K562 (cell line): ENCODE measurements at regions not wholly inside any gene's neighbourhood (a gene's known extent, or its start where the extent isn't known, plus 50 kb on each side); places are given as distances from the start of the nearest gene placed in this dataset.

Experiments
- BCOR ChIP-seq: fragments of 450-650 bp; IDR thresholded peaks from 2 replicates; pipeline ENCODE4 v1.6.1; 2016
- CEBPB ChIP-seq: fragments of 450-650 bp; IDR thresholded peaks from 2 replicates; pipeline ENCODE4 v1.6.1; 2016; ENCODE audit warnings: missing genetic modification characterization, missing compliant biosample characterization
- CREB3 ChIP-seq: fragments of 450-650 bp; conservative IDR thresholded peaks from 2 replicates; pipeline ENCODE4 v1.6.1; 2016; ENCODE audit warnings: missing genetic modification characterization, low read depth, mild to moderate bottlenecking, missing compliant biosample characterization, moderate library complexity
- DACH1 ChIP-seq: fragments of 450-650 bp; IDR thresholded peaks from 2 replicates; pipeline ENCODE4 v1.6.1; 2018; ENCODE audit not compliant: partially characterized antibody
- JUNB ChIP-seq: fragments of 450-650 bp; formaldehyde crosslinking; conservative IDR thresholded peaks from 2 replicates; pipeline ENCODE4 v1.4.0; 2020; ENCODE audit warnings: mild to moderate bottlenecking
- PATZ1 ChIP-seq: fragments of 250-450 bp; sonication (Bioruptor Pico); IDR thresholded peaks from 2 replicates; pipeline ENCODE4 v1.5.0; 2020; ENCODE audit warnings: mild to moderate bottlenecking, borderline replicate concordance
- PYGO2 ChIP-seq: fragments of 450-650 bp; IDR thresholded peaks from 2 replicates; pipeline ENCODE4 v1.6.1; 2016; ENCODE audit warnings: mild to moderate bottlenecking, missing genetic modification characterization, moderate library complexity, missing compliant biosample characterization
- RAD21 ChIP-seq, 2 experiments: fragments of 250-450 bp in 1 of 2; fragments of 450-650 bp in 1 of 2; sonication (Bioruptor Pico) in 1 of 2; formaldehyde crosslinking in 1 of 2; IDR thresholded peaks in 1 of 2; conservative IDR thresholded peaks in 1 of 2; 2 replicates each; pipeline versions ENCODE4 v1.4.0 to v1.8.0; 2020 to 2022; ENCODE audit warnings: mild to moderate bottlenecking in 2 of 2, moderate library complexity in 1 of 2
- RBM34 ChIP-seq: fragments of 200-400 bp; formaldehyde crosslinking; IDR thresholded peaks from 2 replicates; pipeline ENCODE4 v1.6.1; 2018; ENCODE audit warnings: low read length, borderline replicate concordance; ENCODE audit not compliant: insufficient read depth
- TBL1XR1 ChIP-seq, 2 experiments: IDR thresholded peaks; 2 replicates each; pipeline ENCODE4 v1.6.1; 2012; ENCODE audit warnings: improper control_type of control experiment in 2 of 2, low read length in 2 of 2, mild to moderate bottlenecking in 1 of 2
- ZNF408 ChIP-seq: fragments of 250-450 bp; sonication (Bioruptor Pico); IDR thresholded peaks from 2 replicates; pipeline ENCODE4 v1.4.0; 2020; ENCODE audit warnings: low read depth, mild to moderate bottlenecking, moderate library complexity
- ZNF444 ChIP-seq: fragments of 250-450 bp; sonication (Bioruptor Pico); IDR thresholded peaks from 2 replicates; pipeline ENCODE4 v1.4.0; 2020; ENCODE audit warnings: mild to moderate bottlenecking, moderate library complexity
- ZNF561 ChIP-seq: fragments of 450-650 bp; formaldehyde crosslinking; conservative IDR thresholded peaks from 2 replicates; pipeline ENCODE4 v1.4.0; 2020; ENCODE audit warnings: mild to moderate bottlenecking, moderate library complexity
- TF ChIP-seq, protein P1 (sequence below): sonication (generic); formaldehyde crosslinking; IDR thresholded peaks from 2 replicates; pipeline ENCODE4 v1.9.0; 2022; ENCODE audit warnings: mild to moderate bottlenecking, missing genetic modification reagents
- TF ChIP-seq, protein P2 (sequence below), 2 experiments: fragments of 450-650 bp; IDR thresholded peaks; 2 replicates each; pipeline ENCODE4 v1.6.1; 2016; ENCODE audit warnings: mild to moderate bottlenecking in 2 of 2, borderline replicate concordance in 1 of 2, low read depth in 1 of 2, moderate library complexity in 1 of 2

DNA sequence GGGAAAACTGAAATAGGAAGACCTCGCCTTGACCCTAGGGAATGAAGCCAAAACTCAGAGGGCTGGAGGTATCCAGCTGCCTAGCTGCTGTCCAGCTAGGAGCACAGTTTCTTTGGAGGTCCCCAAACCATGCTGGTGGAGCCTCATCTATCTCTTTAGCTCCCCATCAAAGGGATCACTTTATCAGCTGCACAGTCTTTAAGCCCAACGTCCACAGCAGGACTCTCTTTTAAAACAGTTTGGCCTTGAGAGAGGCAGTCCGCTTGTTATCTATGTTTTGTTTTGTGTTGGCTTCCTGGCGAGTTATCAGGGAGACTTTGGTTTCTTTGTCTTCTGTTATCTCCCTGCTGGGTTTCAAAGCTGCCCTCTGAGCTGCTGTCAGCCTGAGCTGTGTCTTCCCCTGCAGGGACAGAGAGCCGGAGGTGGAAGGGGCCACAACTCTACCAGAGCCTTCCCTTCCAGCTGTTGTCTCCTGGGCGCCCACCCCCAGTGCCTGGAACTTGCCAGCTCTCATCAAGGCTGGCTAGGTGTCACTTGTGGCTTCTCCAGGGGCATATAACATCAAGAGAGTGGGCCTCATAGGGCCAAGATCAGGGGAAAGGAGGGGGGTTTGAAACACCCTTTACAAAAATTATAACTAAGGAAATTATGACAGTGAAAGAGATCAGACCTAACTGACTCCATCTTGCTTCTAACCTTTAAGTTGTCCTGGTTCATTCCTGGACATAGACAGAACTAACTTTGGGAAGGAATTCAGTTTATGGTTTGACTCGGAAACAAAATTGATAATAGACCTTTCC is 61.4 kb upstream of the C15orf39 start (continued):
- TF ChIP-seq BCOR (0 out of 2 replicates have a peak, but pooled peaks have one; percentile 21), PATZ1 (0 out of 2 replicates have a peak, but pooled peaks have one; percentile 45), ZNF444 (CRISPR knock-in tag) (no peak), RAD21 (CRISPR knock-in tag; conservative IDR thresholded peaks at IDR 0.05 in 1 of 2, IDR thresholded peaks at IDR 0.05 in 1 of 2) (peak; percentile 19 to 43; a peak in 2 of 4 replicates), TBL1XR1 (IDR thresholded peaks at IDR 0.05; ENCODE audit: low read length in 2 of 2) (peak in 1 of 2 experiments; percentile 91; a peak in 2 of 4 replicates), ZNF408 (CRISPR knock-in tag) (no peak), ZNF561 (CRISPR knock-in tag) (no peak), JUNB (CRISPR knock-in tag) (no peak), DACH1 (no peak), CEBPB (tag) (no peak), RBM34 (no peak), PYGO2 (tag) (peak; percentile 76), CREB3 (tag) (peak; percentile 91)
- TF ChIP-seq, protein P1, sequence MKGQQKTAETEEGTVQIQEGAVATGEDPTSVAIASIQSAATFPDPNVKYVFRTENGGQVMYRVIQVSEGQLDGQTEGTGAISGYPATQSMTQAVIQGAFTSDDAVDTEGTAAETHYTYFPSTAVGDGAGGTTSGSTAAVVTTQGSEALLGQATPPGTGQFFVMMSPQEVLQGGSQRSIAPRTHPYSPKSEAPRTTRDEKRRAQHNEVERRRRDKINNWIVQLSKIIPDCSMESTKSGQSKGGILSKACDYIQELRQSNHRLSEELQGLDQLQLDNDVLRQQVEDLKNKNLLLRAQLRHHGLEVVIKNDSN (CRISPR knock-in tag): no peak
- TF ChIP-seq, protein P2, sequence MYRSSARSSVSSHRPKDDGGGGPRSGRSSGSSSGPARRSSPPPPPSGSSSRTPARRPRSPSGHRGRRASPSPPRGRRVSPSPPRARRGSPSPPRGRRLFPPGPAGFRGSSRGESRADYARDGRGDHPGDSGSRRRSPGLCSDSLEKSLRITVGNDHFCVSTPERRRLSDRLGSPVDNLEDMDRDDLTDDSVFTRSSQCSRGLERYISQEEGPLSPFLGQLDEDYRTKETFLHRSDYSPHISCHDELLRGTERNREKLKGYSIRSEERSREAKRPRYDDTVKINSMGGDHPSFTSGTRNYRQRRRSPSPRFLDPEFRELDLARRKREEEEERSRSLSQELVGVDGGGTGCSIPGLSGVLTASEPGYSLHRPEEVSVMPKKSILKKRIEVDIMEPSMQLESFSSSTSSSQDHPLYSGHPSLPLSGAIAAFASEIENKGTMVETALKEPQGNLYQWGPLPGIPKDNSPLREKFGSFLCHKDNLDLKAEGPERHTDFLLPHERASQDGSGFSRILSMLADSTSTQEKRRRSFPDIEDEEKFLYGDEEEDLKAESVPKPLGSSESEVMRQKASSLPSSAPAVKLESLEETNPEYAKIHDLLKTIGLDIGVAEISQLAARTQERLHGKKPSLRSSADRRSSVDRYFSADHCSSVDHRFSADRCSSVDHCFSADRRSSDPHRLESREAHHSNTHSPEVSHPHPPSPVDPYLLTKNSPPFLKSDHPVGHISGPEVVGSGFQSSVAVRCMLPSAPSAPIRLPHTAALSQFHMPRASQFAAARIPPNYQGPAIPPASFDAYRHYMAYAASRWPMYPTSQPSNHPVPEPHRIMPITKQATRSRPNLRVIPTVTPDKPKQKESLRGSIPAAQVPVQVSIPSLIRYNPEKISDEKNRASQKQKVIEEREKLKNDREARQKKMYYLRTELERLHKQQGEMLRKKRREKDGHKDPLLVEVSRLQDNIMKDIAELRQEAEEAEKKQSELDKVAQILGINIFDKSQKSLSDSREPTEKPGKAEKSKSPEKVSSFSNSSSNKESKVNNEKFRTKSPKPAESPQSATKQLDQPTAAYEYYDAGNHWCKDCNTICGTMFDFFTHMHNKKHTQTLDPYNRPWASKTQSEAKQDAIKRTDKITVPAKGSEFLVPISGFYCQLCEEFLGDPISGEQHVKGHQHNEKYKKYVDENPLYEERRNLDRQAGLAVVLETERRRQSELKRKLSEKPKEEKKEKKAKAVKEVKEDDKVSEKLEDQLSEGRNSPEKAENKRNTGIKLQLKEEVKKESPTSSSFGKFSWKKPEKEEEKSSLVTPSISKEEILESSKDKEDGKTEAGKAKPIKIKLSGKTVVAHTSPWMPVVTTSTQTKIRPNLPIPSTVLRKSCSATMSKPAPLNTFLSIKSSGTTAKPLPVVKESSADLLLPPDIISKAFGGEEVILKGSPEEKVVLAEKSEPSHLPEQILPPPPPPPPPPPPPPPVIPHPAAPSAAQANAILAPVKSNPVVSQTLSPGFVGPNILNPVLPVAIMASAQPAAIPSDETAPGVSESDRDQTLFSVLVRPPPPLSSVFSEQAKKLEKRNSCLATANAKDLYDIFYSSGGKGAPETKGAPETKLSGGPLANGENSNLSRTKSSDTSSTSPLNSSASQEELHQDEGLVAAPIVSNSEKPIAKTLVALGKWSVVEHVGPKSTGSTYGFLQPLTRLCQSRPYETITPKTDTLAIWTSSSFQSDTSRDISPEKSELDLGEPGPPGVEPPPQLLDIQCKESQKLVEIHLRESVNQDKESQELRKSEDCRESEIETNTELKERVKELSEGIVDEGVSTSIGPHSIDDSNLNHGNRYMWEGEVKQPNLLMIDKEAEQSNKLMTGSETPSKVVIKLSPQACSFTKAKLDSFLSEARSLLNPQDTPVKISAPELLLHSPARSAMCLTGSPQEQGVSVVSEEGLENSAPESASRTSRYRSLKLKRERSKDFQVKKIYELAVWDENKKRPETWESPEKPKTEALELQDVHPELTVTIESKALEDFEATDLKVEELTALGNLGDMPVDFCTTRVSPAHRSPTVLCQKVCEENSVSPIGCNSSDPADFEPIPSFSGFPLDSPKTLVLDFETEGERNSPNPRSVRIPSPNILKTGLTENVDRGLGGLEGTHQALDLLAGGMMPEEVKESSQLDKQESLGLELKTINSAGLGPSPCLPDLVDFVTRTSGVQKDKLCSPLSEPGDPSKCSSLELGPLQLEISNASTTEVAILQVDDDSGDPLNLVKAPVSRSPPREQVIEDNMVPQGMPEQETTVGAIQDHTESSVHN (IDR thresholded peaks at IDR 0.05; ENCODE audit: borderline replicate concordance in 1 of 2, low read depth in 1 of 2): no peak
